ENCODE measurements at regions not wholly inside any gene's neighbourhood (a gene's known extent, or its start where the extent isn't known, plus 50 kb on each side); places are given as distances from the start of the nearest gene placed in this dataset.
"Not testable (repeated sequence)": the region's sequence is repeated elsewhere in the genome, so short reads cannot be mapped to it uniquely, and the experiment has no call there.

- not testable (repeated sequence) for DNase-seq
Observed at GRCh38 chr2:111395350-111396128, 274.8 kb downstream of the BCL2L11 start.

- not testable (repeated sequence) for DNase-seq
Observed at GRCh38 chr2:111400598-111401253, 280.0 kb downstream of the BCL2L11 start.

- DNase-seq = not testable (repeated sequence)
Observed at GRCh38 chr2:111401270-111402140, 280.8 kb downstream of the BCL2L11 start.

- DNase-seq = not testable (repeated sequence)
Observed at GRCh38 chr2:111402450-111402849, 281.7 kb downstream of the BCL2L11 start.

GRCh38 chr2:111403287-111403686 is 282.6 kb downstream of the BCL2L11 start:
- DNase-seq = not testable (repeated sequence)

- not testable (repeated sequence) for DNase-seq
Observed at GRCh38 chr2:111406616-111407015, 285.9 kb downstream of the BCL2L11 start.

GRCh38 chr2:111407632-111408194 is 287.0 kb downstream of the BCL2L11 start:
- DNase-seq = not testable (repeated sequence)

GRCh38 chr2:111410868-111411406 is 290.2 kb downstream of the BCL2L11 start:
- DNase-seq = not testable (repeated sequence)

GRCh38 chr2:111411867-111412681 is 291.4 kb downstream of the BCL2L11 start:
- not testable (repeated sequence) for DNase-seq

GRCh38 chr2:111412841-111413650 is 292.3 kb downstream of the BCL2L11 start:
- DNase-seq = not testable (repeated sequence)

GRCh38 chr2:111413950-111414349 is 293.2 kb downstream of the BCL2L11 start:
- not testable (repeated sequence) for DNase-seq

GRCh38 chr2:111415765-111416743 is 295.3 kb downstream of the BCL2L11 start:
- DNase-seq = not testable (repeated sequence)

- not testable (repeated sequence) for DNase-seq
Observed at GRCh38 chr2:111417026-111417425, 296.3 kb downstream of the BCL2L11 start.

GRCh38 chr2:111418091-111418875 is 297.6 kb downstream of the BCL2L11 start:
- DNase-seq = not testable (repeated sequence)

GRCh38 chr2:111420074-111420473 is 299.4 kb downstream of the BCL2L11 start:
- not testable (repeated sequence) for DNase-seq

- not testable (repeated sequence) for DNase-seq
Observed at GRCh38 chr2:111420835-111421234, 300.1 kb downstream of the BCL2L11 start.

GRCh38 chr2:111421949-111422348 is 301.2 kb downstream of the BCL2L11 start:
- not testable (repeated sequence) for DNase-seq
